Renal pelvis (tissue), 1 donor: ENCODE measurements at regions not wholly inside any gene's neighbourhood (a gene's known extent, or its start where the extent isn't known, plus 50 kb on each side); places are given as distances from the start of the nearest gene placed in this dataset.
A peak's percentile ranks its signal among the peaks of the same experiment; 100 is the strongest.

Experiments
- DNase-seq: peaks from one replicate; pipeline ENCODE4 v3.0.0-alpha.2; 2013

GRCh38 chr6:144578385-144579350 lies 293.5 kb downstream of the UTRN start:
- no peak for DNase-seq

GRCh38 chr6:144580039-144580438 lies 294.9 kb downstream of the UTRN start:
- no peak for DNase-seq

- DNase-seq = no peak
These were observed 295.6 kb downstream of the UTRN start for GRCh38 chr6:144580771-144581170.

GRCh38 chr6:144581812-144582537 lies 296.8 kb downstream of the UTRN start:
- peak; percentile 21 for DNase-seq

- DNase-seq = peak; percentile 21
These were observed 297.9 kb downstream of the UTRN start for GRCh38 chr6:144582939-144583613.

GRCh38 chr6:144583614-144583954 lies 298.4 kb downstream of the UTRN start:
- no peak for DNase-seq

- peak; percentile 42 for DNase-seq
These were observed 300.2 kb downstream of the UTRN start for GRCh38 chr6:144585217-144585814.

GRCh38 chr6:144586986-144587385 lies 301.9 kb downstream of the UTRN start:
- DNase-seq = no peak

GRCh38 chr6:144588697-144589325 lies 303.7 kb downstream of the UTRN start:
- DNase-seq = no peak

GRCh38 chr6:144590532-144590931 lies 305.4 kb downstream of the UTRN start:
- DNase-seq = no peak

GRCh38 chr6:144593392-144593791 lies 308.3 kb downstream of the UTRN start:
- DNase-seq = no peak

GRCh38 chr6:144594585-144594984 lies 309.4 kb downstream of the UTRN start:
- DNase-seq = no peak

- no peak for DNase-seq
These were observed 310.1 kb downstream of the UTRN start for GRCh38 chr6:144595266-144595665.

- no peak for DNase-seq
These were observed 312.4 kb downstream of the UTRN start for GRCh38 chr6:144597511-144597910.

- no peak for DNase-seq
These were observed 314.5 kb downstream of the UTRN start for GRCh38 chr6:144599615-144600014.

- no peak for DNase-seq
These were observed 316.1 kb downstream of the UTRN start for GRCh38 chr6:144601221-144601620.

- no peak for DNase-seq
These were observed 317.5 kb downstream of the UTRN start for GRCh38 chr6:144602523-144603180.

- no peak for DNase-seq
These were observed 320.9 kb downstream of the UTRN start for GRCh38 chr6:144606083-144606482.

GRCh38 chr6:144607998-144608735 lies 323.0 kb downstream of the UTRN start:
- no peak for DNase-seq

GRCh38 chr6:144612811-144613210 lies 327.7 kb downstream of the UTRN start:
- no peak for DNase-seq
